HFF-Myc (cell line): ENCODE measurements at regions not wholly inside any gene's neighbourhood (a gene's known extent, or its start where the extent isn't known, plus 50 kb on each side); places are given as distances from the start of the nearest gene placed in this dataset.

Source experiments
- DNase-seq: peaks from one replicate; pipeline ENCODE4 v3.0.0-alpha.2; 2011; ENCODE audit warnings: low read depth; ENCODE audit errors: extremely low read depth
- H3K4me3 ChIP-seq: replicated peaks from 2 replicates; pipeline ENCODE4 v1.5.1; 2011; ENCODE audit warnings: low read depth, mild to moderate bottlenecking, control low read depth, low read length
- TF ChIP-seq, protein P1 (sequence below): IDR thresholded peaks from 2 replicates; pipeline ENCODE4 v1.5.1; 2012; ENCODE audit warnings: mild to moderate bottlenecking, low read depth, low read length, control low read depth; ENCODE audit errors: missing control alignments

DNA sequence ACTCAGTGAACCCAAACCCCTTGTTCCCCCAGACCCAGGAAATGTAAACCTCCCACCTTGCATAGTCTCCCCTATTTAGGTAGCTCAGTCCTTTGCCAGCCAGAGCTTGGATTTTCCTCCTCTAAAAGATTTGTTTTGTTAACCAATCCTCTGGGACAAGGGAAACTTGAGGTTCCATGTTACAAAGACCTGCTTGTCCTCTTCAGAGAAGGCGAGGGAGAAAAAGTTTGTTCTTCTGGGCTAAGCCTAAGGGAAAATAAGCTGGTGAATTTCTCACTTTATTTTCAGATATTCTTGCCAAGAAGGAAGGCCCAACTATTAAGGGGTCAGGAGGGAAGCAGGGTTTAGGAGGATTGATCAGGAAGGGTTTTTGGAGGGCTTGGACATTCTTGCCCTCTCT is 136.1 kb upstream of the PROK2 start:
- no peak overlapping the region for H3K4me3 ChIP-seq
- TF ChIP-seq, protein P1, sequence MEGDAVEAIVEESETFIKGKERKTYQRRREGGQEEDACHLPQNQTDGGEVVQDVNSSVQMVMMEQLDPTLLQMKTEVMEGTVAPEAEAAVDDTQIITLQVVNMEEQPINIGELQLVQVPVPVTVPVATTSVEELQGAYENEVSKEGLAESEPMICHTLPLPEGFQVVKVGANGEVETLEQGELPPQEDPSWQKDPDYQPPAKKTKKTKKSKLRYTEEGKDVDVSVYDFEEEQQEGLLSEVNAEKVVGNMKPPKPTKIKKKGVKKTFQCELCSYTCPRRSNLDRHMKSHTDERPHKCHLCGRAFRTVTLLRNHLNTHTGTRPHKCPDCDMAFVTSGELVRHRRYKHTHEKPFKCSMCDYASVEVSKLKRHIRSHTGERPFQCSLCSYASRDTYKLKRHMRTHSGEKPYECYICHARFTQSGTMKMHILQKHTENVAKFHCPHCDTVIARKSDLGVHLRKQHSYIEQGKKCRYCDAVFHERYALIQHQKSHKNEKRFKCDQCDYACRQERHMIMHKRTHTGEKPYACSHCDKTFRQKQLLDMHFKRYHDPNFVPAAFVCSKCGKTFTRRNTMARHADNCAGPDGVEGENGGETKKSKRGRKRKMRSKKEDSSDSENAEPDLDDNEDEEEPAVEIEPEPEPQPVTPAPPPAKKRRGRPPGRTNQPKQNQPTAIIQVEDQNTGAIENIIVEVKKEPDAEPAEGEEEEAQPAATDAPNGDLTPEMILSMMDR = no peak
- DNase-seq = no peak

DNA sequence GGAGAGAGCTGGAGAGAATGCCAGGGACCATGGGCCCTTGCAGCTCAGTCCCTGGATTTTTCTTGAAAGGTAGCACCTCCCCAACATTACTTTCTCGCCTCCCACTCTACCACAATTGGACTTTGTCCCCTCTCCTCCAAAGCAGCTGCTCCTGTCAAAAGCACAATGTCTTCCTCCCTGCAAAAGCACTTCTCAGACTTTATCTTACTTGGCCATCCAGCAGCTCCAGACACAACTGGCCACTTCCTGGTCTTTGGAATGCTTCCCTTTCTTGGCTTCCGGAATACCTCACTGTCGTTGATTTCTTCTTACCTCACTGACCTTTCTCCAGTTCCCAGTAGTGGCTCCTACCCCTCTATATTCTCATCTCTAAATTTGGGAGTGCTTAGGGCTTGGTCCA is 134.6 kb upstream of the PROK2 start:
- DNase-seq = no peak
- no peak overlapping the region for H3K4me3 ChIP-seq
- TF ChIP-seq, protein P1 = no peak

DNA sequence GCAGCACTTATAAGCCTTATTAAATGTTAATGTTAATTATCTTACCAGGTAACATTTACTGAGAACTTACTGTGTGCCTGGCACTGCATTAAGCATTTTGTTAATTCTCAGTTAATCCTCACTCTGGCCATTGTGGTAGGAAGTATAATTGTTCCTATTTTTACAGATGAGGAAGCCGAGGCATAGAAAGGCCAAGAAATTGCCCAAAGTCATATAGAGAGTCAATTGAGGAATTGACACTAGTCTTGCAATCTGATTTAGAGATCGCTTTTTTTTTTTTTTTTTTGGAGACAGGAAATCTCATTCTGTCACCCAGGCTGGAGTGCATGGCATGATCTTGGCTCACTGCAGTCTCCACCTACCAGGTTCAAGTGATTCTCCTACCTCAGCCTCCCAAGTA is 132.6 kb upstream of the PROK2 start:
- DNase-seq = no peak
- TF ChIP-seq, protein P1 = no peak
- no peak overlapping the region for H3K4me3 ChIP-seq

DNA sequence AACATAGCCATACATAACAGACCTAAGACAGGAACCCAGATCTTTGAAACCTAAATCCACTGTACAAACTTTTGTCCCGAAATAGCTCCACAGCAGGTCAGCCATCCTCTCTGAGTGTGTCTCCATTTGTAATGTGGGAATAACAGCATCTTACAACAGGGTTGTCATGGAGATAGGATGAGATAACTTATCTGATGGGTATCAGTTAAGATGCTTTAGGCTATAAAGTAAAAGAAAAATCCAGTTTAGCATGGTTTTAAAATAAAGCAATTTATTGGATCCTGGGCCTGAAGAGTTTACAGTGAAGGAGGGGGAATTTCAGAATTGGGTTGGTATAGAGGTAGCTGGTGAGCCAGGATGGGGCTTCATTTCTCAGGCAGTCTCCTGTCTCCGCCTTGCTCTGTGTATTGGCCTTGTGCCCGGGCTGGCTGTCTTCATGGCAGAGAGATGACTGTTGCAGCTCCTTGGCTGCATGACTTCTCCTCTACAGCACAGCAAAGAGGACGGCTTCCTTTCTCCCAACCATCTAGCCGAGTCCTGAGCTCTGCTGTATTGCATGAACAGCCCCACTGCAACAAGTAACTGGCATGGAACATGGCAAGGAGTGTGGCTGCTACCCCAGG is 131.9 kb upstream of the PROK2 start:
- TF ChIP-seq, protein P1 = no peak
- DNase-seq = no peak
- no peak overlapping the region for H3K4me3 ChIP-seq

DNA sequence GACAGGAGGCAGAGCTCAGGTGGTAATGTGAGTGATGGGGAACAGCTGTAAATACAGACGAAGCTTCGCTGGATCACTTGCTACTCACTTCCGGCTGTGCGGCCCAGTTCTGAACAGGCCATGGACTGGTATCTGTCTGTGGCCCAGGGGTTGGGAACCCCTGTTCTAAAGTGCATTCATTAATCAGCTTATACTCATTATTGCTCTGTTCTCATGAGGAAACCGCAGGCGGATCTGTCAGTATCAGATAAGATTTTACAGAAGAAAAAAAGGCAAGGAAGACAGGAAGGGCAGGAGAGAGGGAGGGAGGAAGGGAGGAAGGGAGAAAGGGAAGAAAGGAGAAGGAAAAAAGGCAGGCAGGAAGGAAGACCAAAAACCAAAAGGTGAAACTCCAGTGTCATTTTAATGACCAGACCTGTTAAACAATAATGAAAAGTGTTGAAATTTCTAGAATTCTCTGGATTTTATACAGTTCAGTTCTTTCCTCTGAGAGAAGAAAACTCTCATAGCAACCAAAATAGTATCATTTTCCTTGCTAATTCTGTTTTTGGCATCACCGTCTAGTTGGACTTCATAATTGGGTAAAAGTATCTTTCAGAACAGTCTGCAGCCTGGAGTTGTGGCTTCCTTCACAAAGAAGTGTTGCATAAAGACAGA is 128.0 kb upstream of the PROK2 start:
- no peak for DNase-seq
- TF ChIP-seq, protein P1 = no peak
- no peak overlapping the region for H3K4me3 ChIP-seq

DNA sequence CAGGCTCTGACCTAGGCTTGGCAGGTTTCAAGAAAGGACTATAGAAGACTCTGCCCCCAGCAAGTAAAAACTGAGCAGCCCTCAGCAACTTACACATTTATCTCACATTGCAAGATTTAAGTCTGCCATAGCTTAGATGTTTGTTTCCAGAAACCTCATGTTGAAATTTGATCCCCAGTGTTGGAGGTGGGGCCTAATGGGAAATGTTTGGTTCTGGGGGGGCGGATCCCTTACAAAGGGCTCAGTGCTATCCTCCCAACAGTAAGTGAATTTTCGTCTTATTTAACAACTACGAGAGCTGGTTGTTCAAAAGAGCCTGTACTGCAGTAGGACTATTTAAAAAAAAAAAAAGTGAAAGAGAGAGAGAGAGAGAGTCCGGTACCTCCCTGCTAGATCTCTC is 125.2 kb upstream of the PROK2 start:
- TF ChIP-seq, protein P1 = no peak
- H3K4me3 ChIP-seq = no peak overlapping the region
- DNase-seq = no peak
